Neural progenitor cell (in vitro differentiated cells): ENCODE measurements at regions not wholly inside any gene's neighbourhood (a gene's known extent, or its start where the extent isn't known, plus 50 kb on each side); places are given as distances from the start of the nearest gene placed in this dataset.

Source experiments
- DNase-seq: peaks from one replicate; pipeline ENCODE4 v3.0.0-alpha.2; 2016; ENCODE audit warnings: low spot score
- H2AFZ ChIP-seq: fragments of 200-600 bp; sonication (generic); replicated peaks from 2 replicates; pipeline ENCODE4 v1.6.1; 2016; ENCODE audit warnings: antibody characterized with exemption
- H3F3A ChIP-seq: fragments of 200-600 bp; sonication (generic); 2 replicates; pipeline ENCODE4 v1.6.1; 2016; ENCODE audit warnings: antibody characterized with exemption, low read depth
- H3K27ac ChIP-seq: fragments of 200-600 bp; sonication (generic); 2 replicates; pipeline ENCODE4 v1.5.1; 2016; ENCODE audit warnings: mild to moderate bottlenecking
- H3K27me3 ChIP-seq: fragments of 200-600 bp; sonication (generic); 2 replicates; pipeline ENCODE4 v1.6.1; 2016; ENCODE audit warnings: mild to moderate bottlenecking, moderate library complexity
- H3K36me3 ChIP-seq: fragments of 200-600 bp; sonication (generic); 2 replicates; pipeline ENCODE4 v1.5.1; 2016
- H3K4me1 ChIP-seq: fragments of 200-600 bp; sonication (generic); 2 replicates; pipeline ENCODE4 v1.6.1; 2016; ENCODE audit warnings: mixed run types
- H3K4me2 ChIP-seq: fragments of 200-600 bp; sonication (generic); 2 replicates; pipeline ENCODE4 v1.6.1; 2016
- H3K4me3 ChIP-seq: fragments of 200-600 bp; sonication (generic); 2 replicates; pipeline ENCODE4 v1.5.1; 2016
- H3K79me2 ChIP-seq: fragments of 200-600 bp; sonication (generic); 2 replicates; pipeline ENCODE4 v1.6.1; 2016; ENCODE audit warnings: low read depth
- H3K9ac ChIP-seq: fragments of 200-600 bp; sonication (generic); 2 replicates; pipeline ENCODE4 v1.6.1; 2016
- H3K9me3 ChIP-seq: fragments of 200-600 bp; sonication (generic); 2 replicates; pipeline ENCODE4 v1.5.1; 2016; ENCODE audit warnings: low read depth
- H4K20me1 ChIP-seq: fragments of 200-600 bp; sonication (generic); 2 replicates; pipeline ENCODE4 v1.6.1; 2016; ENCODE audit warnings: low read depth
- H3K27ac Mint-ChIP-seq: 3 replicates; pipeline ENCODE4 v1.8.0; 2021; ENCODE audit warnings: mixed read lengths
- H3K27me3 Mint-ChIP-seq: 2 replicates; pipeline ENCODE4 v1.8.0; 2022; ENCODE audit warnings: low read depth, mild to moderate bottlenecking, inconsistent platforms, moderate library complexity, mixed read lengths; ENCODE audit not compliant: insufficient read depth
- H3K36me3 Mint-ChIP-seq: 3 replicates; pipeline ENCODE4 v1.8.0; 2021; ENCODE audit warnings: mixed read lengths
- H3K4me1 Mint-ChIP-seq: 3 replicates; pipeline ENCODE4 v1.8.0; 2021; ENCODE audit warnings: mixed read lengths
- H3K4me3 Mint-ChIP-seq: 3 replicates; pipeline ENCODE4 v1.8.0; 2021; ENCODE audit warnings: mild to moderate bottlenecking, moderate library complexity, mixed read lengths
- H3K9me3 Mint-ChIP-seq: 3 replicates; pipeline ENCODE4 v1.8.0; 2020; ENCODE audit warnings: mixed read lengths
- EZH2 ChIP-seq: fragments of 200-600 bp; sonication (generic); IDR thresholded peaks from 2 replicates; pipeline ENCODE4 v1.6.1; 2017; ENCODE audit warnings: antibody characterized with exemption, mild to moderate bottlenecking, moderate library complexity
- EZH2phosphoT487 ChIP-seq: fragments of 200-600 bp; sonication (generic); IDR thresholded peaks from 2 replicates; pipeline ENCODE4 v1.6.1; 2017; ENCODE audit warnings: antibody characterized with exemption
- TF ChIP-seq, protein P1 (sequence below): fragments of 200-600 bp; sonication (generic); IDR thresholded peaks from 2 replicates; pipeline ENCODE4 v1.5.1; 2017; ENCODE audit warnings: antibody characterized with exemption, mild to moderate bottlenecking

DNA sequence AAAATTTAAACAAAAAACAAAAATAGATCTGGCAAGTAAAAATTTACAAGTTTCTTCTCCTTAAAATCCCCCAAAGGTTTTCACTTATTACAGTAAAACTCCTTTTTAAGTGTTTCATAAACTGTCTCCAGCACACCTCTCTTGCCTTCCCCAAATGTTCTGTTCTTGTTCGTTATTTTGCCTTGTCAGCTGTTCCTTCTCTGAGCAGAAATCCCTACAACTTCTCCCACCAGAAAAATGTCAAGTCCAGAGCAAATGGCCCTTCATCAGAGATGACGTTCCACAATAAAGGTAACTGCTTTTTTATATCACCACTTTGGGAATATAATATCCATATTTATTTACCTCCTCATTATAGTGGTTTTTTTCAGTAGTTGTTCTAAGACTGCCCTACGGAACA, 432.1 kb downstream of the ADAM29 start:
- H3K4me1 ChIP-seq: no peaks in the 10 kb centered on the region
- no peak overlapping the region for H3K27ac ChIP-seq
- H3K36me3 ChIP-seq: no peaks in the 10 kb centered on the region
- no peak for TF ChIP-seq EZH2
- TF ChIP-seq EZH2phosphoT487: no peak
- TF ChIP-seq, protein P1, sequence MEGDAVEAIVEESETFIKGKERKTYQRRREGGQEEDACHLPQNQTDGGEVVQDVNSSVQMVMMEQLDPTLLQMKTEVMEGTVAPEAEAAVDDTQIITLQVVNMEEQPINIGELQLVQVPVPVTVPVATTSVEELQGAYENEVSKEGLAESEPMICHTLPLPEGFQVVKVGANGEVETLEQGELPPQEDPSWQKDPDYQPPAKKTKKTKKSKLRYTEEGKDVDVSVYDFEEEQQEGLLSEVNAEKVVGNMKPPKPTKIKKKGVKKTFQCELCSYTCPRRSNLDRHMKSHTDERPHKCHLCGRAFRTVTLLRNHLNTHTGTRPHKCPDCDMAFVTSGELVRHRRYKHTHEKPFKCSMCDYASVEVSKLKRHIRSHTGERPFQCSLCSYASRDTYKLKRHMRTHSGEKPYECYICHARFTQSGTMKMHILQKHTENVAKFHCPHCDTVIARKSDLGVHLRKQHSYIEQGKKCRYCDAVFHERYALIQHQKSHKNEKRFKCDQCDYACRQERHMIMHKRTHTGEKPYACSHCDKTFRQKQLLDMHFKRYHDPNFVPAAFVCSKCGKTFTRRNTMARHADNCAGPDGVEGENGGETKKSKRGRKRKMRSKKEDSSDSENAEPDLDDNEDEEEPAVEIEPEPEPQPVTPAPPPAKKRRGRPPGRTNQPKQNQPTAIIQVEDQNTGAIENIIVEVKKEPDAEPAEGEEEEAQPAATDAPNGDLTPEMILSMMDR: no peak
- H3K79me2 ChIP-seq: no peaks in the 10 kb centered on the region
- Mint-ChIP-seq H3K27me3 (no peaks in the 10 kb centered on the region), H3K4me1 (peaks cover 5% of the 10 kb centered on the region), H3K9me3 (no peaks in the 10 kb centered on the region), H3K27ac (no peak overlapping the region), H3K4me3 (no peak overlapping the region), H3K36me3 (no peaks in the 10 kb centered on the region)
- H3K9me3 ChIP-seq: no peaks in the 10 kb centered on the region
- no peak for DNase-seq
- H3K27me3 ChIP-seq: no peaks in the 10 kb centered on the region
- no peak overlapping the region for H3K4me2 ChIP-seq
- no peaks in the 10 kb centered on the region for H3F3A ChIP-seq
- H3K9ac ChIP-seq: no peak overlapping the region
- H2AFZ ChIP-seq: no peak overlapping the region
- H3K4me3 ChIP-seq: no peak overlapping the region
- no peaks in the 10 kb centered on the region for H4K20me1 ChIP-seq

GRCh38 chr4:175351473-175351872, 433.3 kb downstream of the ADAM29 start:
- Histone ChIP-seq H3K9ac (no peak overlapping the region), H3K9me3 (no peaks in the 10 kb centered on the region), H3K36me3 (no peaks in the 10 kb centered on the region), H2AFZ (no peak overlapping the region), H4K20me1 (no peaks in the 10 kb centered on the region), H3F3A (no peaks in the 10 kb centered on the region), H3K27me3 (no peaks in the 10 kb centered on the region), H3K79me2 (no peaks in the 10 kb centered on the region), H3K4me1 (no peaks in the 10 kb centered on the region), H3K27ac (no peak overlapping the region), H3K4me3 (no peak overlapping the region), H3K4me2 (no peak overlapping the region)
- H3K9me3 Mint-ChIP-seq: no peaks in the 10 kb centered on the region
- H3K36me3 Mint-ChIP-seq: no peaks in the 10 kb centered on the region
- no peaks in the 10 kb centered on the region for H3K27me3 Mint-ChIP-seq
- no peak for TF ChIP-seq EZH2
- no peak for TF ChIP-seq EZH2phosphoT487
- TF ChIP-seq, protein P1: no peak
- peaks cover 5% of the 10 kb centered on the region for H3K4me1 Mint-ChIP-seq
- H3K4me3 Mint-ChIP-seq: no peak overlapping the region
- no peak overlapping the region for H3K27ac Mint-ChIP-seq
- no peak for DNase-seq

- Mint-ChIP-seq H3K36me3 (no peaks in the 10 kb centered on the region), H3K4me1 (peaks cover under 1% of the 10 kb centered on the region), H3K27ac (no peak overlapping the region), H3K9me3 (no peaks in the 10 kb centered on the region), H3K4me3 (no peak overlapping the region), H3K27me3 (peaks cover 2% of the 10 kb centered on the region)
- H3K27me3 ChIP-seq: no peaks in the 10 kb centered on the region
- TF ChIP-seq, protein P1: no peak
- TF ChIP-seq EZH2: no peak
- no peak for TF ChIP-seq EZH2phosphoT487
- no peaks in the 10 kb centered on the region for H3K4me1 ChIP-seq
- H3K9me3 ChIP-seq: no peaks in the 10 kb centered on the region
- H3K79me2 ChIP-seq: no peaks in the 10 kb centered on the region
- no peaks in the 10 kb centered on the region for H3F3A ChIP-seq
- H3K4me2 ChIP-seq: no peak overlapping the region
- no peak overlapping the region for H3K9ac ChIP-seq
- H3K27ac ChIP-seq: no peak overlapping the region
- no peaks in the 10 kb centered on the region for H3K36me3 ChIP-seq
- no peak overlapping the region for H3K4me3 ChIP-seq
- peak overlapping the region; percentile 89 for H2AFZ ChIP-seq
- H4K20me1 ChIP-seq: no peaks in the 10 kb centered on the region
- no peak for DNase-seq
Measured at GRCh38 chr4:175369087-175369486, 443.0 kb downstream of the GPM6A start.

DNA sequence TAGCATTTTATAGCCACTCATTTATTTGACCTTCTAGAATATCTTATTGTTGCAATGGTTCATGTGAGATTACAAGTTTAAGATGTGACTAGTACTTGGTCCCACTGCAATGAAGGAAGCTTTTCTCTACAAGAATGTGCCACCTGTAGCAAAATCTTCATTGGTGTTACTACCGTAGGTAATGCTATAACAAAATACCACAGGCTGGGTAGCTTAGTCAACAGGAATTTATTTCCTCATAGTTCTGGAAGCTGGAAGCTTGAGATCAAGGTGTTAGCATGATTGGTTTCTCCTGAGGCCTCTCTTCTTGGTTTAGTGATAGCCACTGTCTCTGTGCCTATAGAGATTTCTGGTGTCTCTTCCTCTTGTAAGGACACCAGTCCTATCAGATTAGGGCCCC, 441.0 kb downstream of the GPM6A start:
- H3K4me2 ChIP-seq: no peak overlapping the region

More for the DNA sequence above, 441.0 kb downstream of the GPM6A start:
- Histone ChIP-seq H3K27me3 (no peaks in the 10 kb centered on the region), H4K20me1 (no peaks in the 10 kb centered on the region), H2AFZ (no peak overlapping the region), H3K36me3 (no peaks in the 10 kb centered on the region), H3K4me1 (peaks cover 9% of the 10 kb centered on the region), H3K27ac (no peak overlapping the region), H3F3A (no peaks in the 10 kb centered on the region), H3K9ac (no peak overlapping the region), H3K4me3 (no peak overlapping the region), H3K79me2 (no peaks in the 10 kb centered on the region), H3K9me3 (no peaks in the 10 kb centered on the region)
- Mint-ChIP-seq H3K4me1 (peaks cover 15% of the 10 kb centered on the region), H3K27ac (no peak overlapping the region), H3K4me3 (no peak overlapping the region), H3K9me3 (no peaks in the 10 kb centered on the region), H3K27me3 (peaks cover 2% of the 10 kb centered on the region), H3K36me3 (no peaks in the 10 kb centered on the region)
- no peak for DNase-seq
- TF ChIP-seq EZH2phosphoT487 (no peak), EZH2 (no peak)
- TF ChIP-seq, protein P1: no peak
